ENCODE measurements at regions not wholly inside any gene's neighbourhood (a gene's known extent, or its start where the extent isn't known, plus 50 kb on each side); places are given as distances from the start of the nearest gene placed in this dataset.
A peak's percentile ranks its signal among the peaks of the same experiment; 100 is the strongest.

DNA sequence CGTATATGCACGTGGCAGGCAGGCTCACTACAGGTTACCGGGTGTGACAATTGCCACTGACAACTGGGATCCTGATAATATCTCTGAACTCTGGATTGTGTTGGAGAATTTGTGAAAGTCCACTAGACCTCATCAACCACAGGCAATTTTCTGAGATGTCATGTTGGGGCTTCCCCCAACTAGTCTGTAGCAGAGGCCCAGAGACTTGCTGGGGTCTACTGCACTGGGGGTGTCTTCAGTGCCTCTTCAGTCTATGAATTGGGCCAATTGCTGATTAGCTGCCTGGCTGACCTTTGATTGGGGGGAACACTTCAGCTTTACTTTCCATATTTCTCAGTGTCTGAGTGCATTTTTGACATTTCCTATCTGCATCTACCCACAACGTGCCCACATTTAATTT, 201.5 kb downstream of the MTX2 start:
- no peak for DNase-seq (ENCODE audit: low read depth)

GRCh38 chr2:176471949-176472348, 202.7 kb downstream of the MTX2 start:
- no peak for DNase-seq (ENCODE audit: low read depth)

- DNase-seq (ENCODE audit: low read depth) = no peak
Observed at GRCh38 chr2:176473177-176473576, 203.9 kb downstream of the MTX2 start.

DNA sequence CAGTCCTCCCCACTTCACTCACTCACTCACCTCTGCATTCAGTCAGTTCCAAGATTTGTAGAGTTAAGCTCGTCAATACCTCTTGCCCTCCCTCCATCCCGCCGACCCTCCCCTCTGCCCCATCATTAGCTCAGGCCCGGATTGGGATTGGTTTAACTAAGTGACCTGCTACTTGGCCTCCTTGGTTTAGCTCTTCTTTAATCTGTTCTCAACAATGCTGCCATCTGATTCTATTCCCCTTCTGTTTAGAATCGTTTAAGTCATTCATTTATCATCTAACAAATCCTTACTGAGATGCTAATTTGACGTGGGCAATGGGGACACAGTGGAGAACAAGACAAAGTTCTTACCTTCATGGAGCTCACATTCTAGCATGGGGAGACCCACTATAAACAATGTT, 204.6 kb downstream of the MTX2 start:
- no peak for DNase-seq (ENCODE audit: low read depth)

GRCh38 chr2:176477336-176477735, 208.1 kb downstream of the MTX2 start:
- no peak for DNase-seq (ENCODE audit: low read depth)

GRCh38 chr2:176479961-176480360, 210.7 kb downstream of the MTX2 start:
- no peak for DNase-seq (ENCODE audit: low read depth)

- no peak for DNase-seq (ENCODE audit: low read depth)
Observed at GRCh38 chr2:176482107-176482506, 212.9 kb downstream of the MTX2 start.

DNA sequence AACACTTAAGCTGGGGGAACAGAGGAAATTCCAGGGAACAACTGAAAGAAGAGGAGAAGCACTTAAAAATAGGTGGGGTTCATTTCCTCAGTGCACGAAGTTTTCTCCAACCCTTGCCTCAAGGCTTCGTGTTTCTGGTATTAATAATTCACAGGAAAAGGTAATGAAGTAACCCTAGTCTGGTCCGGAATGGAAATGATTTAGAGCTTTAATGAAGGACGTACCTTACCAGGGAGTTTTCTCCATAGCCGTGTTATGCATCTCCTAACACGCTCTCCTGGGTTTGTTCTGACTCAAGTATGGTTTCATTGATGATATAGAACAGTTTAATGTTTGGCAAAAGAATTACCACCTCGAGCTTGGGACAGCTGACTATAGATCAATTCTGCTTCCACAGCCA, 214.2 kb downstream of the MTX2 start:
- DNase-seq (ENCODE audit: low read depth) = no peak

DNA sequence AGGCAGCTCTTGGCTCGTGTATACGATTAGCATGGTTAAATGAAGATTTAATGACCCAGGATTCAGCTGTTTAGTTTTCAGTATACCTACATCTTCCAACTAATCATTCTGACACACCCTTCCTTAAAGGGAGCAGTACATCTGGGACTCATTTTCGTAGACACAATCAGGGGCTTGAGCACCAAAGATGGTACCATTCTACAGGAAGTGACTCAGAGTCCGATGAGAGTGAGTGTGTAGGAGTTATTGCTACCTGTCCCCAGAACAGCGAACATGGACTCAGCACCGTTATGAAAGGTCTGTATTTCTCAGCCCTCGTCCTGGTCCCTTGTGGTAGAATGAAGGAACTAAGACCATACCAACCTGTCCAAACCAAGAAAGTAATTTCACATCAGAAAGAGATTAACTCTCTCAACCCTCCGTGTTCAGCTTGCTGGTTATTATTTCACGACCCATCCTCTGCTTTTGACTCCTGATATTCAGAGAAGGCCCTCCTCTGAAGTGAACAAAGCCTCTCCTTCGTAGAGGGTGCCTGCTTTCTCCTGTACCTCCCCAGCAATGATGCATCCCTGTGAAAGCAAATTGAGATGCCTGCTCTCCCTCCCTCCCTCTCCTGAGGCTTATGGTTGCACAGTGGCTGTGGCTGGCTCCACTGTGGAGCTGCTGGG, 214.8 kb downstream of the MTX2 start:
- no peak for DNase-seq (ENCODE audit: low read depth)

DNA sequence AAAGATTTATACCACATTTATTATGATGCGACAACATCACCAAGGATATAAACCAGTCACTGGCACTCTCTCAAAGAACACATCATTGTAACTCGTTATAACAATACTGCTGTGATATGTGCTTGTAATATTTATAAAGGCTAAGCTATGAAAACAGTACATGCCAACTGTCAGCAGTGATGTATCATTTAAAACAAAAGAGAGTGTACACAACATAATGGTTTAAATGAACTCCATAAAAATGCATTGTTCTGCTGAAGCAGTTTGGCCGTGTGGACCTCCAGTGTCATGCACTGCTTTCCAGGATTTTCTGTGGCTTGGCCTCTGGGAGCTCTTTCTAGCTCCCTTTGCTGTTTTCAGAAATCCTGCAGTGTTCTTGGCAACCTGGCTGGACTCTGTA, 215.6 kb downstream of the MTX2 start:
- DNase-seq (ENCODE audit: low read depth) = no peak

GRCh38 chr2:176488431-176488830, 219.2 kb downstream of the MTX2 start:
- peak; percentile 45 for DNase-seq (ENCODE audit: low read depth)

- DNase-seq (ENCODE audit: low read depth) = no peak
Observed at GRCh38 chr2:176490061-176490861, 221.0 kb downstream of the MTX2 start.

- DNase-seq (ENCODE audit: low read depth) = peak; percentile 86
Observed at GRCh38 chr2:176491172-176491904, 222.1 kb downstream of the MTX2 start.

DNA sequence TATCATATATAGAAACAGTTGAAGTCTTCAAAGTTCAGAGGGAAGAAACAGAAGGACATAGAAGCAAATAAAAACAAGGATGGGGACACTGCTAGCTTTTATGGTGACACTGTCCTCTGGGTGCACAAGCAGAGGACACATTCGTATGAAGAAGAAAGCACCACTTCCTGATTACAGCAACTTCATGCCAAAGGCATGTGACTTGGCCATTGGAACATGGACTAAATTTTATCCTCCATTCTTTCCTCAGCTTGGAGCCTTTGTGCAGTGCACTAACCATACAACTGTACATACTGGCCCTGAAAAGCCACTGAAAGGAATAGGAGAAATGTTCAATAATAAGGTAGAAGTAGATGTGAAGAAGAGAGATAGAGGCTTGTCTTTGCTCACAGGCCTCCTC, 223.3 kb downstream of the MTX2 start:
- no peak for DNase-seq (ENCODE audit: low read depth)

GRCh38 chr2:176493226-176493825, 224.1 kb downstream of the MTX2 start:
- DNase-seq (ENCODE audit: low read depth) = no peak

DNA sequence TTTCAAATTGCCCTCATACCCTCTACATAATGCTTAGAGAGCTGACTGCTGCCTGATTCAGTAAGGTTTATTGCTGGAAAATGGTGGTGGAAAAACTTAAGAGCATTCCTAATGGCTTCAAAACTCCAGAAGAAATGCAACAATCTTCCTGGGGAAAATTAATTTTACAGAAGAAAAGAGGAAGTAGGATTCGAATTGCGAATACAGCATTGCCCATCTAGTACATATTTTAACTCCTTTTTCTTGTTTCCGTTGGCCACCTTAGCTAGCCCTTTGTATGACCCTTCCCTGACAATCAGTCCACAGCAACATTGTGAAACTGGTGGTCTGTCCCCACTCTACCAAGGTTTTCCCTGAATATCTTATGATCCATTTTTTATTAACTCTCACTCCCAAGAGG, 224.7 kb downstream of the MTX2 start:
- DNase-seq (ENCODE audit: low read depth) = no peak

DNA sequence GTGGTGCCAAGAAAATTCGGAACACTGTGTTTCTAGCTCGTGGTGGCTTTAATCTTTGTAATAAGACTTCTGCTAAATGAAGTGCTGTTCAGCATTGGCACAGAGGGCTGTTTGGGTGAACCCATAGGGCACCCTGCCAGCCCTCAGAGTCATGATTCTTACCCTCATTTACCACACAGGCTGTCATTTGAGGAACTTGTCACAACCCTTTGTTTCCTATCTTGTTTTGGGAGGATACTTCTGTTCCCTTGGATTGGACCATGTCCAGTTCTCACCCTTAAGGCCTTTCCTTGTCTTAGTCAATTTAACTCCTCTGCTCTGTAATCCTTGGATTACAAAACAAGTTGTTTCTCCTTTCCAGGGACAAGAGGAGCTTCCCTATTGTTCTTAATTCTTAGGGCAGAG, 225.7 kb downstream of the MTX2 start:
- DNase-seq (ENCODE audit: low read depth) = no peak

DNA sequence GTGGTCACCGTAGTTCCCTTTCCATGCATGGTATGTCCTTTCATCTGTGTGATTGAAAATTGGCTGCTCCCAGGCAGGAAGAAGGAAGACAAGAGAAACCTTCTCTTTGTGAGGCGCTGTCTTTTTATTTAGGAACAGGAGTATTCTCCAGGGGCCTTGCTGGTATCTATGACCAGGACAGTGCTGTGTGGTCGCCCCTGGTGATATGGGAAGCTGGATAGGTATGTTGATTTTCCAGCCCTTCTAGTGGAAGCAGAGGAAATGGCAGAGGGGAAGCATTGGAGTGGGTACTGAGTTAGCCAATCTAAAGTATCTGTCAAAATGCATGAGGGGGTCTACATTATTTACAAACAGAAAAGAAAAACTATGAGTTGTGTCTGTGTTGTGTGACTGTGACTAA, 226.6 kb downstream of the MTX2 start:
- DNase-seq (ENCODE audit: low read depth) = no peak

GRCh38 chr2:176496761-176497160, 227.5 kb downstream of the MTX2 start:
- no peak for DNase-seq (ENCODE audit: low read depth)

DNA sequence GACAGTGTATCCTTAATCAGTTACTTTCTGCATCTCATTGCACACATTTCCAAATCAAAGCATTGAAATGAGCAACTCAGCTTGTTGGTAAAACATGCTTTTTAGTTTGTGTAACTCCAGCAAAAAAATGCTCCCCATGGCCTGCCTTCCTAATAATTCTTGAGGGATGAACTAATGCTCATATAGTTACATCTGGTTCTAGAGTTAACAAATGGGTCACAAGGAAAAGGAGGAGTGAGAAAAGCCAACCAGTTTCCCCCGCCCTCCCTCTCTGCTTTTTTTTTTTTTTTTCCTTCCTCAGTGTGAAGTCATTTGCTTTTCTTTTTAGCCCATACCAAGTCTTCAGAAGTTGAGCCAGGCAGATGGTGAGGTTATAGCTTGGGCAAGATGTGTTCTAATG, 231.7 kb downstream of the MTX2 start:
- DNase-seq (ENCODE audit: low read depth) = no peak

- no peak for DNase-seq (ENCODE audit: low read depth)
Observed at GRCh38 chr2:176501617-176502016, 232.4 kb downstream of the MTX2 start.

DNA sequence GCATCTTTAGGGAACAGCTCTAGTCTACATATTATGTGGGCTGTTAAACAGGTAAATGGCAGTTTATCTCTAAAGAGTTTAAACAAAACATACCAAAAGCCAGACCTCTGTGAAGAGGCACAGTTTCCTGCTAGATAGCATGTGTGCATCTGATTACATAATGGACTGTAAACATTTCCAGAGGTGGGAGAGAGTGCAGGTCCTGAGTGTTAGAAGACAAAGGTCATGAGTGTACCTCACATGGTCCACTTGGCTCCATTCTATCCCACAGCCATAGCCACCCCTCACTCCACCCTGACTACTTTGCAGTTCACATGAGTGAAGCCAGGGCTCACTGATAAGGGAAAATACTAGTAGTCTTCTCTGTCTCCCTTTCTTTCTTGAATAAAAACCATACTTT, 233.4 kb downstream of the MTX2 start:
- DNase-seq (ENCODE audit: low read depth) = no peak

DNA sequence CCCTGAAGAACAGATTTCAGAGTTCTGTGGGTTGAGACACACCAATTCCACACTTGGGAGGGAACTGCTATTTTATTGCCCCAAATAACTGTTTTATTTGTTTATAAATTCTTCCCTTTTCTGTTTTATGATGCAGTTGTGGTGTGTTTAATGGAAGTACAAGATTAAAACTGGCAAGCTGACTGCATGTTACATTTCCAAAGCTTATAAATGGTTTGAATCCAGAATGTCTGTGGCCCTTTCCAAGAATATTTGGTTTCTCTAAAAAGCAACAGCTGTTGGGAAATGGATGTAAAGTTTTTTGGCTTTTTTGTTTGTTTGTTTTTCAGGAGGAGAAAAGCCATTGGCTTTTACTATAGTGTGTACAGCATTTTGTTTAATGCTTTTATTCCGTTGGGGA, 234.5 kb downstream of the MTX2 start:
- DNase-seq (ENCODE audit: low read depth) = no peak

All from HS-27A (cell line).